Colon (tissue), 2 donors: ENCODE measurements at regions not wholly inside any gene's neighbourhood (a gene's known extent, or its start where the extent isn't known, plus 50 kb on each side); places are given as distances from the start of the nearest gene placed in this dataset.
A peak's percentile ranks its signal among the peaks of the same experiment; 100 is the strongest.

Experiments used
- FAIRE-seq: peaks from 2 replicates; lab custom pipeline; 2012; peaks lifted over from hg19 to GRCh38; lab: Jason Lieb, UNC
- donor health status: control.
- donor health status: control.

DNA sequence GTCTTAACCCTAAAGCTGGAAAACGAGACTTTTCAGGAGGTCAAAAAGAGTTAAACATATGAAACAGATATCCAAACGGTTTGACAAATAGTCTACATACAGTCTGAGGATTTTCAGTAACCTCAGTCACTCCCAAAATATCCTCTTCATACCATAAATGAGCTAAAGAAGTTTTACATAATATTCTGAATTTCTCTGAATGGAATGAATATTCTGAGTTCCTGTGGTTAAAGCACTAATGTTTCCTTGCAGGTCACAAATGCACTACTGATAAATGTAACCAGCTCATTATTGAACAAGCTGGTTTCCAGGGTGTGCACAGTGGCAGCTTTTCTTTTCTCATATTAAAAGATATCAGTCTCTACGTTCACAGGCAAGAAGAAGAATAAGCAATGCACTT lies 137.4 kb upstream of the POU1F1 start:
- no peak for FAIRE-seq

DNA sequence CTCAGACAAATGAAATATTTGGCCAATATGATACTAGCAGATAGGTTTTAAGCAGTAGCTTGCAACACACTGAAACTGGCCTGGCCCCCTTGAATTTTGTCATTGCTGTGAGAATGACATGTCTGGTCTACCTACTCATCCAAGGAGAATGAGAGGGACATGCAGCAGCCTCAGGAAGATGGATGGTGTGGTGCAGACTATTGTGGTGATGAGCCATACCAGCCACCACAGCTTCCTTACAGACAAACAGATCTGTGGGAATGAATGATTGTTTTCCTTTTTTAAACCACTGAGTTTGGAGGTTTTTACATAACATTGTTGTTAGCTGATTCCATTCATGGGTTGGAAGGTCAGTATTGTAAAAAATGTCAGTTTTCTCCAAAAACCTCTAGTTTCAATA lies 133.7 kb upstream of the POU1F1 start:
- no peak for FAIRE-seq

- no peak for FAIRE-seq
These were observed 121.9 kb upstream of the POU1F1 start for GRCh38 chr3:87398168-87398801.

DNA sequence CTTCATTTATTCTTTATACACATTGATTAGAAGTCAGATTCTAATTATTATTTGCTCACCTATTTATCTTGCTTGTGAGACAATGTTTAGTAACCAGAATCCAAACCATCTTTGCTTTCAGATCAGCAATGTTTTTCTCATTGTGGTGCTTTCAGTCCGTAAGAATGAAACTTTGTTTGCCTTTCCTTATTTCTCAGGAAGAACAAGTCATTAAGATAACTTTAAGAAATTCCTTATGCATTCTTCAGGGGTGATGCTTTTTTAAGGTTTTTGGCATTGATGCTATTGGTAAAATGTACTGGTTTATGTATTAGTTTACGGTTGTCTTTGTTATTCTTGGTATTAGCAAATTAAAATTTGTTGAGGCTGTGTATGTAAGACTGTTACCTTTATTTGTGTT lies 120.8 kb upstream of the POU1F1 start:
- FAIRE-seq: no peak

DNA sequence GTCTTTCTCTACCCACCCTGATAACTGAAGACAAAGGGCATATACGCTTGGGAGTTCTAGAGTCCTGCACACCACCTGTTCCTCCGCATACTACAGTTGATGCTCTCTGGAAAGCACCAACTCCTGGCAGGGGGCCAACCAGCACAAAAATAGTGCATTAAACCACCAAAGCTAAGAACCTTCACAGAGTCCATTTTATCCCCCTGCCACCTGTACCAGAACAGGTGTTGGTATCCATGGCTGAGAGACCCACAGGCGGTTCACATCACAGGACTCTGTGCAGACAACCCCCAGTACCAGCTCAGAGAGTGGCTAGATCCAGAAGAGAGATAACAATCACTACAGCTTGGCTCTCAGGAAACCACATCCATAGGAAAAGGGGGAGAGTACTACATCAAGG lies 114.4 kb upstream of the POU1F1 start:
- no peak for FAIRE-seq

GRCh38 chr3:87390353-87390752 lies 114.0 kb upstream of the POU1F1 start:
- no peak for FAIRE-seq

- FAIRE-seq: no peak
These were observed 98.9 kb upstream of the POU1F1 start for GRCh38 chr3:87375231-87375682.

GRCh38 chr3:87370007-87370406 lies 93.6 kb upstream of the POU1F1 start:
- FAIRE-seq: no peak

GRCh38 chr3:87367736-87368135 lies 91.4 kb upstream of the POU1F1 start:
- no peak for FAIRE-seq

GRCh38 chr3:87363721-87364120 lies 87.3 kb upstream of the POU1F1 start:
- no peak for FAIRE-seq

DNA sequence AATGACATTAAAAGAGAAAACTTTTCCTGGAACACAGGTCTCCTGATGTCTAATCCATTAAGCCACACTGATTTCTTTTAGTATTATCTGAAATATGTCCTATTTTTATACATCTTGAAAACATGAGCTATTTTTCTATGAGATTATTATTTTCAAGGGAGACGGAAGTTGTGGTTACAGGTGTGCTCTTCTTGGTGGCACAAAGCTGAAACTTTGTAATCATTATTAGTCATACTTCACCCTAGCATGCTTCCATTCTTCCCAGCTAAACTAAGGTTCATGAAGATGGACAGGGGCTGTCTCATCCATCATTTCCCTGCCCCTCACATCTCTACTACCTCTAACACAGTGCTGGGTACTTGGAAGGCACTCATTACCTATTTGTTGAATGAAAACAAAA lies 85.6 kb upstream of the POU1F1 start:
- FAIRE-seq: no peak

DNA sequence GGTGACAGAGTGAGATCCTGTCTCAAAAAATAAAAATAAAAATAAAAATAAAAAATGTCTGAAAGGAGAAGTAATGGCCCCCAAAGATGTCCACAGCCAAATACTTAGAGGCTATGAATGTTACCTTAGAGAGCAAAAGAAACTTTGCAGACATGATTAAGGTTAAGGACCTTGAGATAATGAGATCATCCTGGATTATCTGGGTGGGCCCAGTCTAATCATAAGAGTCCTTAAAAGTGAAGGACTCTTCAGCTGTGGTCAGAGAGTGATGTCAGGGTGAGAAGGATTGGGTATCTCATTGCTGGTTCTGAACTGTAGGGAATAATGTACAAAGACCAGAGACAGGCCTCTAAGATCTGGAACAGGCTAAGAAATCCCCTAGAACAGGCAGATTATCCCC lies 84.9 kb upstream of the POU1F1 start:
- no peak for FAIRE-seq

DNA sequence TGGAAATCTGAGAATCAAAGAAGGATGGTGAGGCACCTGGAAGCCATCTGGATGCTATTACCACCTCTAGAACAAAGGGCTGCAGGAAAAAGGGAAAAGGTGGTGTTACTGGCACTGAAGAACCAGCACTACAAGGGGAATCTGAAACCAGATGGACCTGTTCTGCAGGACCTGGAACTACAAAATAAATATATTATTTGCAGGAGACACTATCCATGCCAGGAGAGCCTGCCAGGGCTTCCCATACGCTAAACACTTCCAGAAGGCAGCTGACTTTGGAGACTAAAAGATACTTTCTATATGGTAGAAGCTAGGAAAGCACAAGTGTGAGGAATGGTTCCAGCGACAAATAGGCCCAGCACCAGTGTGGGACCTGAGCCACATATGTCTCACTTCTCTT lies 83.4 kb upstream of the POU1F1 start:
- FAIRE-seq: no peak

DNA sequence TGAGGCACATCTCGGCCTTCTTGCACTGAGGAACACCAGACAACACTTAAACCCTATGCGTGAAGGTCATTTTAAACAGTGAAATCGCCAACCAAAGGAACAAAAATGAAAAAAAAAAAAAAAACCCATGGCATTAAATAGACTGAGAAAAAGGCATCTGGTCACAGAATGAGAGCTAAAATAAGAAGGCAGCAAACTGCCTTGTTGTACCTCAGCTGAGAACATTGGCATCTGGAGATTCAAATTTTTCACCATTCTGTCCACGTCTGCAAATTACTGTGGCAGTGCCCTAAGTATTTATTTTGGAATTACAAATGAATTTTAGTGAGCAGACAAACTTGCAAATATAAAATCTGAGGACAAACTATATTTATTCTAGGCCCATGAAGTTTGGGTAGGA lies 82.6 kb upstream of the POU1F1 start:
- FAIRE-seq: no peak

GRCh38 chr3:87358066-87358465 lies 81.7 kb upstream of the POU1F1 start:
- FAIRE-seq: no peak

DNA sequence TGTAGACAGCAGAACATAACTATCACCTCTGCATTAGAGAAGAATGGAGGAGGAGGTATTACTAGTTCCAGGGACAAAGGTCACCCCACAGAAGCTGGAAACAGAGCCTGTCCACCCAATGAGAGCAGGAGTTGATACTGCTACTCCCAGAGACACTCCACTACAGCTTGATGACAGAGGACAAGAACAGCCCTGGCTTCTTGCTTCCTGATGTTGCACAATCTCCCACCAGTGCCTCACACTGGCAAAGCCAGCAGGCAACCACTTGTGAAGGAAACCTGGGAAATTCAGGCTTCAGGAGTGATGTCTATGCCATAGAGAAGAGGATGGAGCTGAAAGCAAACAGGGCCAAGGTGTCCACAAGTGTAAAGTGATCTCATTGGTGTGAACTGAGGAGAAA lies 78.0 kb upstream of the POU1F1 start:
- FAIRE-seq: no peak

DNA sequence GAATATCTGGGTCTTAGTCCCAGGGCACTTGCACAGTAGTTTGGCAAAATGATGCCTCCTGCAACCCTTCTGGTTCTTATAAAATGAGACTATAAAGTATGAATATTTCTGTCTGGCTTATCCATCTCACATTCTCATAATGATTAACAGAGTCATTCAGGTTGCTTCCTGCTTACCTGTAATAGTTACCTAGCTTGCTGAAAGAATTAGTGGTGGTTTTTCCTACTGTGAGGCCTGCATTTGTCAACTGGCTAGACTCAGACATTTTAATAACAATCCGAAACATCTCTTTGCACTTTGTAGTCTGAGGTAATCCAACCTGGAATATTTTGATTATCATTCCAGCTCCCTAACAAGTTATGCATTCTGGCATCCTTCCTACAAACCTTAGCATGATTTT lies 75.6 kb upstream of the POU1F1 start:
- FAIRE-seq: no peak

- peak; percentile 60 for FAIRE-seq
These were observed 74.2 kb upstream of the POU1F1 start for GRCh38 chr3:87350367-87351199.

DNA sequence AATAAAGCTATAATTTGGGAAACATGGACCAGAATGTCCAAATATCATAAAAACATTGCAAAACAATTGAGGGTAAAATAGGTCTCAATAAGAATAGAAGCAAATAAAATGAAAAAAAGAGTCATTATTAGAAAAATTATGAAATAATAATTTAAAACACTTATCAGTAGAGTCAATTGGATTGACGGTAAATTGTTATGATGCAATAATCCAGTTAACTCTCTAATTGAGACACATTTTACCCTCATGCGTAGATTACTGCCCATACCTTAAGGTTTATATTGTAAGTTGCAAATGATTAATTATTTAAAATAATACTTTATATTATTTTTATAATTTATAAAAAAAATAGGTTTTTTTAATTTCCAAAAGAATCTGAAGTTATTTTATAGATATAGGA lies 73.4 kb upstream of the POU1F1 start:
- no peak for FAIRE-seq

- FAIRE-seq: no peak
These were observed 60.4 kb upstream of the POU1F1 start for GRCh38 chr3:87336761-87337160.

DNA sequence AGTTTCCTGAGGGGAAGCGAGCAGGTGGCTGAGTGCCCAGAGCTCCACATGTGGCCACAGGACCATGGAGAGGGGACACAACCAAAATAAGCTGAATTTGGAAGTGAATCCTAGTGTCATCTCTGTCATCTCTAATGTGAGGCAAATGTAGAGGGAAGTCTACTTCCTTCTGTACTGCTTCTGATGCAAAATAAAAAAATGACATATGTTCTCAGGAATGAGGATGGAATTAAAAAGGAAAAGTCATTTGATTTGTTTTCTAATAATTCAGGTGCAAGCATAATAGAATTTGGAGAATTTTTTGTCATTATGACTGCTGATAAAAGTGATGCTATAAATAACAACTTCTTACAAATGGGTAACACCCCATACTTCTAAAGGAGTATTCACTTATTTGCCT lies 59.5 kb upstream of the POU1F1 start:
- FAIRE-seq: no peak

- FAIRE-seq: no peak
These were observed 57.1 kb upstream of the POU1F1 start for GRCh38 chr3:87333393-87333892.

GRCh38 chr3:87332789-87333188 lies 56.4 kb upstream of the POU1F1 start:
- no peak for FAIRE-seq

- no peak for FAIRE-seq
These were observed 52.7 kb upstream of the POU1F1 start for GRCh38 chr3:87329065-87329464.
